ENCODE measurements at regions not wholly inside any gene's neighbourhood (a gene's known extent, or its start where the extent isn't known, plus 50 kb on each side); places are given as distances from the start of the nearest gene placed in this dataset.

- no peak for TF ChIP-seq POLR2A (IDR thresholded peaks at IDR 0.05; ENCODE audit: low read depth, low read length)
- TF ChIP-seq, protein P1, sequence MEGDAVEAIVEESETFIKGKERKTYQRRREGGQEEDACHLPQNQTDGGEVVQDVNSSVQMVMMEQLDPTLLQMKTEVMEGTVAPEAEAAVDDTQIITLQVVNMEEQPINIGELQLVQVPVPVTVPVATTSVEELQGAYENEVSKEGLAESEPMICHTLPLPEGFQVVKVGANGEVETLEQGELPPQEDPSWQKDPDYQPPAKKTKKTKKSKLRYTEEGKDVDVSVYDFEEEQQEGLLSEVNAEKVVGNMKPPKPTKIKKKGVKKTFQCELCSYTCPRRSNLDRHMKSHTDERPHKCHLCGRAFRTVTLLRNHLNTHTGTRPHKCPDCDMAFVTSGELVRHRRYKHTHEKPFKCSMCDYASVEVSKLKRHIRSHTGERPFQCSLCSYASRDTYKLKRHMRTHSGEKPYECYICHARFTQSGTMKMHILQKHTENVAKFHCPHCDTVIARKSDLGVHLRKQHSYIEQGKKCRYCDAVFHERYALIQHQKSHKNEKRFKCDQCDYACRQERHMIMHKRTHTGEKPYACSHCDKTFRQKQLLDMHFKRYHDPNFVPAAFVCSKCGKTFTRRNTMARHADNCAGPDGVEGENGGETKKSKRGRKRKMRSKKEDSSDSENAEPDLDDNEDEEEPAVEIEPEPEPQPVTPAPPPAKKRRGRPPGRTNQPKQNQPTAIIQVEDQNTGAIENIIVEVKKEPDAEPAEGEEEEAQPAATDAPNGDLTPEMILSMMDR (IDR thresholded peaks at IDR 0.05; ENCODE audit: extremely low read depth in 1 of 2, insufficient read depth in 1 of 2, low read depth in 1 of 2, low read length in 2 of 2), result no peak
- no peak for TF ChIP-seq MAX (IDR thresholded peaks at IDR 0.05; ENCODE audit: insufficient read depth, insufficient read length)
- TF ChIP-seq EZH2 (IDR thresholded peaks at IDR 0.05; ENCODE audit: borderline replicate concordance, low read depth, low read length, severe bottlenecking), result no peak
Observed at GRCh38 chr3:102054543-102055080, 205.3 kb downstream of the NFKBIZ start.
